ENCODE measurements at regions not wholly inside any gene's neighbourhood (a gene's known extent, or its start where the extent isn't known, plus 50 kb on each side); places are given as distances from the start of the nearest gene placed in this dataset.

DNA sequence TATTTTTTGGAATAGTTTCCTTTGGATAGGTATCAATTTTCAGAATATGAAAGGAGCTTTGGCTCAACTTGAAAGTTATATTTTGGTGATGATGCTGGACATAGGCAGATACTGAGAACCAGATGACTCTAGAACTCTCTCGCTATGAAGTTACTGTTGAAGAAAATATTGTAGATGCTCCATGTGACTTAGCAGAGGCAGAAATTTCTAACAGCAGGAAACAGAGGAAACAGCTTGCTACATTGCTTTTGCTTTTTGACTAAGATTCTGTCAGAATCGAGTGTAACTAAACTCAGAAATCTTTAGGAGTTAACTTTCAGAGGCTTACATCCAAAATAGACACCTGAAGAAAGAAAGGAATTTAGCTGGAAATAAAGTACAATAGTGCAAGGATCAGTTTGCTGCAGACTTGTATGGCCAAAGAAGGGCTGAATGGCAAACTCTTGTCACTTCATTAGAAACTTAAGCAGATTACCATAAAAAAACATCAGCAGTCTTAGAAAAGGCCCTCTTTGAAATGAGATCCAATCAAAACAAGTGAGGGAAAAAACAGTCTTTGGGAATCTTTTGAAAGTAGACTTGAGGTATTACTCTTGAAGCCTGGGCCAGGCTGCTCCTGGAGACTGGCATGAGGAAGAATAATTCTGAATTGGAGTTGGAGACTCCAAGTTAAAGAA, 911.8 kb downstream of the FSCB start:
- H3K9me3 ChIP-seq (ENCODE audit: control insufficient read depth, insufficient read depth, low read length) = peaks cover 3% of the 10 kb centered on the region; the same call in 1 of the 2 replicates
- ChIA-PET POLR2A (no interaction called here), CTCF (no interaction called here)
- H3K27me3 ChIP-seq (ENCODE audit: control insufficient read depth, insufficient read depth, low read length) = no peaks in the 10 kb centered on the region
- TF ChIP-seq, protein P1, sequence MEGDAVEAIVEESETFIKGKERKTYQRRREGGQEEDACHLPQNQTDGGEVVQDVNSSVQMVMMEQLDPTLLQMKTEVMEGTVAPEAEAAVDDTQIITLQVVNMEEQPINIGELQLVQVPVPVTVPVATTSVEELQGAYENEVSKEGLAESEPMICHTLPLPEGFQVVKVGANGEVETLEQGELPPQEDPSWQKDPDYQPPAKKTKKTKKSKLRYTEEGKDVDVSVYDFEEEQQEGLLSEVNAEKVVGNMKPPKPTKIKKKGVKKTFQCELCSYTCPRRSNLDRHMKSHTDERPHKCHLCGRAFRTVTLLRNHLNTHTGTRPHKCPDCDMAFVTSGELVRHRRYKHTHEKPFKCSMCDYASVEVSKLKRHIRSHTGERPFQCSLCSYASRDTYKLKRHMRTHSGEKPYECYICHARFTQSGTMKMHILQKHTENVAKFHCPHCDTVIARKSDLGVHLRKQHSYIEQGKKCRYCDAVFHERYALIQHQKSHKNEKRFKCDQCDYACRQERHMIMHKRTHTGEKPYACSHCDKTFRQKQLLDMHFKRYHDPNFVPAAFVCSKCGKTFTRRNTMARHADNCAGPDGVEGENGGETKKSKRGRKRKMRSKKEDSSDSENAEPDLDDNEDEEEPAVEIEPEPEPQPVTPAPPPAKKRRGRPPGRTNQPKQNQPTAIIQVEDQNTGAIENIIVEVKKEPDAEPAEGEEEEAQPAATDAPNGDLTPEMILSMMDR (IDR thresholded peaks at IDR 0.05; ENCODE audit: low read depth, low read length) = no peak
- H3K4me3 ChIP-seq (ENCODE audit: low read depth, low read length) = no peak overlapping the region
- no peak for DNase-seq (ENCODE audit: low read depth, low spot score)
- no peak overlapping the region for H3K27ac ChIP-seq (ENCODE audit: low read depth, low read length)

DNA sequence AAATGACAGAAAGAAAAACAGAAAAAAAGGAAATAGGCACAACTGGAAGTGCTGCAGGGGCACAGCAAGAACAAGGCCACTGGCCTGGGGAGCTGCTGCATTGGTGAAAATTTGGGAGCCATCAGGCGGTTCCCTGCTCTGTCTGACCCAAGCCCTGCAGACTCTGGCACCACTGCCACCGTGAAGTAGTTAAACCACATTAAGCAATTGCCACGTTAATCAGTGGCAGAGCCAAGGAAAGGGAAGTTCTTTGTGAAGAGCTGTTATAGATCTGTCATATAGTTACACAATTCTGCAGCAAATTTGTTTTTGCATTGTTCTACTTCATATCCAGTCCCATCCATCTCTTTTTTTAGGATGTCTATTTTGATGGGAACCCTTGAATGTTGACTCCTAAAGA, 915.3 kb downstream of the FSCB start:
- peaks cover under 1% of the 10 kb centered on the region; the same call in 1 of the 2 replicates for H3K9me3 ChIP-seq (ENCODE audit: control insufficient read depth, insufficient read depth, low read length)
- POLR2A ChIA-PET = no interaction called here

DNA sequence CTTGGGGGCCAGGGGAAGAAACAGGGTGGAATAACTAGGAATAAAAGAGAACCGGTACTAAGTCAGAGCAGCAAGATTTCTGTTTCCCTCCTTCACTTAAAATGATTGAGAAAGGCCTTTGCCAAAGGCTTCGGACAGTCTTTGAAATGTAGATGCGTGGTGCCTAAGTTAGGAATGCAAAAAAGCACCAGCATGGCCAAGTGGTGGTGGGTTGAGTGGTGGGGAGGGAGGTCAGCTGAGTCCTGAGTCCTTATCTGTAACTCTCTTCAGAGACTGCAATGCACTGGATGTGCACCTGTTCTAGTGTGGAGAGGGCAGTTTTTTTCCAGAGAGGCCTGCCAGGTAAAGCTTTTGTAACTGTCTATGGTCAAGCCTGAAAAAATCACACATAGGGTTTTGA, 919.9 kb downstream of the FSCB start:
- no peaks in the 10 kb centered on the region for H3K27me3 ChIP-seq (ENCODE audit: control insufficient read depth, insufficient read depth, low read length)
- H3K4me3 ChIP-seq (ENCODE audit: low read depth, low read length) = no peak overlapping the region
- ChIA-PET POLR2A (no interaction called here), CTCF (no interaction called here)
- no peaks in the 10 kb centered on the region for H3K9me3 ChIP-seq (ENCODE audit: control insufficient read depth, insufficient read depth, low read length)
- no peak for DNase-seq (ENCODE audit: low read depth, low spot score)
- TF ChIP-seq, protein P1 (IDR thresholded peaks at IDR 0.05; ENCODE audit: low read depth, low read length) = no peak
- H3K27ac ChIP-seq (ENCODE audit: low read depth, low read length) = no peak overlapping the region

More for the DNA sequence above, 915.3 kb downstream of the FSCB start:
- Histone ChIP-seq H3K4me3 (ENCODE audit: low read depth, low read length) (no peak overlapping the region), H3K27ac (ENCODE audit: low read depth, low read length) (no peak overlapping the region), H3K27me3 (ENCODE audit: control insufficient read depth, insufficient read depth, low read length) (no peaks in the 10 kb centered on the region)
- CTCF ChIA-PET = interaction anchor here (0.9 kb wide), 1 partner anchor 88 kb away, joined by 4 read pairs; no protein-coding TSS in a partner anchor
- TF ChIP-seq, protein P1 (IDR thresholded peaks at IDR 0.05; ENCODE audit: low read depth, low read length) = no peak
- DNase-seq (ENCODE audit: low read depth, low spot score) = no peak

DNA sequence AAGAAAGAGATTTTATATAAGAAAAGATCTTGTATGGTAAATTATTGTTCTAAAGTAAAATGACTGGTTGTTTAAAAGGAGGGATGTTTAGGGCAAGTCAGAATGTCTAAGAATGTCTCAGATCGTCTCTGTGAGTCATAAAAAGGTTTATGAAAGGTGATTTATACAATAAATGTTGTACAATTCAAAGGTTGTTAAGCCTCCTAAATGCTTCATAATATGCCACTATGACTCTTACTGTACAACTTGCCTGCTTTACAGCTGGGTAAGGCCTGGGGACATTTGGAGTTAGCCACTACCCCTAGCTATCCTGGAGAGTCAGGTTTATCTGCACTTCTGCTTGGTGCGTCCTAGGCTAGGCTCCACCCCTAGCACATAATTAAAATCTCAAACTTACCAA, 927.4 kb downstream of the FSCB start:
- ChIA-PET CTCF (no interaction called here), POLR2A (no interaction called here)
- H3K9me3 ChIP-seq (ENCODE audit: control insufficient read depth, insufficient read depth, low read length) = no peaks in the 10 kb centered on the region
- no peaks in the 10 kb centered on the region for H3K27me3 ChIP-seq (ENCODE audit: control insufficient read depth, insufficient read depth, low read length)
- TF ChIP-seq, protein P1 (IDR thresholded peaks at IDR 0.05; ENCODE audit: low read depth, low read length) = no peak
- no peak for DNase-seq (ENCODE audit: low read depth, low spot score)
- no peak overlapping the region for H3K4me3 ChIP-seq (ENCODE audit: low read depth, low read length)
- no peak overlapping the region for H3K27ac ChIP-seq (ENCODE audit: low read depth, low read length)

DNA sequence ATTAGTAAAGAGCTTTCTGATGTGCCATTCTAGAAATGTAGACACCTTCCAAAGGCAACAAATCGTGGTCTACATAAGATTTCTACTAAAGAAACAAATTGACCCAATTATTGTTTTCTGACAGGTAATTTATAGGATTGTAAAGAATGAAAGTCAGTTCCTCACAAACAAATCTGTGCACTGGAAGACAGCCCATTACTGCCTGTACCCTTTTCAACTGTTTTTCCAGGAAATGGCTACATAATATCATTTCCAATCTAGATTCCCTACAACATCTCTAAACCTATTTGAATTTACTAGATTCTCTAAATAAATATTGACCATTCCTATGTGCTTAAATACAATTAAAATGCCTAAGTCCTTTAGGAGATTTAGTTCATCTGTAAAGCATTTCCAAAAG, 939.1 kb downstream of the FSCB start:
- CTCF ChIA-PET = no interaction called here
- no peaks in the 10 kb centered on the region for H3K9me3 ChIP-seq (ENCODE audit: control insufficient read depth, insufficient read depth, low read length)

More for the DNA sequence above, 939.1 kb downstream of the FSCB start:
- Histone ChIP-seq H3K4me3 (ENCODE audit: low read depth, low read length) (no peak overlapping the region), H3K27me3 (ENCODE audit: control insufficient read depth, insufficient read depth, low read length) (no peaks in the 10 kb centered on the region), H3K27ac (ENCODE audit: low read depth, low read length) (no peak overlapping the region)
- no peak for DNase-seq (ENCODE audit: low read depth, low spot score)
- TF ChIP-seq, protein P1 (IDR thresholded peaks at IDR 0.05; ENCODE audit: low read depth, low read length) = no peak
- POLR2A ChIA-PET = no interaction called here

Measured in AG04450 (cell line).